ELR (cell line): ENCODE measurements at regions not wholly inside any gene's neighbourhood (a gene's known extent, or its start where the extent isn't known, plus 50 kb on each side); places are given as distances from the start of the nearest gene placed in this dataset.

Source experiments
- DNase-seq: peaks from one replicate; pipeline ENCODE4 v3.0.0-alpha.2; 2015; ENCODE audit warnings: low read depth

GRCh38 chr4:138851391-138852335, 163.9 kb upstream of the NOCT start:
- no peak for DNase-seq

- DNase-seq: no peak
Measured at GRCh38 chr4:138845664-138846063, 169.9 kb upstream of the NOCT start.

GRCh38 chr4:138845054-138845453, 170.5 kb upstream of the NOCT start:
- no peak for DNase-seq

- no peak for DNase-seq
Measured at GRCh38 chr4:138843616-138844015, 172.0 kb upstream of the NOCT start.

- DNase-seq: no peak
Measured at GRCh38 chr4:138841343-138841742, 174.2 kb upstream of the NOCT start.

GRCh38 chr4:138838251-138838650, 177.3 kb upstream of the NOCT start:
- no peak for DNase-seq

- DNase-seq: peak; percentile 41
Measured at GRCh38 chr4:138835832-138836533, 179.6 kb upstream of the NOCT start.

GRCh38 chr4:138833974-138834373, 181.6 kb upstream of the NOCT start:
- no peak for DNase-seq

- DNase-seq: no peak
Measured at GRCh38 chr4:138832563-138832962, 183.0 kb upstream of the NOCT start.

GRCh38 chr4:138831948-138832347, 183.6 kb upstream of the NOCT start:
- peak; percentile 7 for DNase-seq

- DNase-seq: no peak
Measured at GRCh38 chr4:138828926-138829325, 186.7 kb upstream of the NOCT start.

- DNase-seq: no peak
Measured at GRCh38 chr4:138826754-138827153, 188.8 kb upstream of the NOCT start.

GRCh38 chr4:138826322-138826721, 189.3 kb upstream of the NOCT start:
- no peak for DNase-seq

GRCh38 chr4:138821331-138821730, 194.2 kb upstream of the NOCT start:
- no peak for DNase-seq

GRCh38 chr4:138816875-138817274, 198.7 kb upstream of the NOCT start:
- no peak for DNase-seq

GRCh38 chr4:138815811-138816210, 199.8 kb upstream of the NOCT start:
- DNase-seq: no peak

- no peak for DNase-seq
Measured at GRCh38 chr4:138805736-138806135, 209.8 kb upstream of the NOCT start.

GRCh38 chr4:138804711-138805110, 210.9 kb upstream of the NOCT start:
- no peak for DNase-seq

GRCh38 chr4:138803051-138803450, 212.5 kb upstream of the NOCT start:
- no peak for DNase-seq

GRCh38 chr4:138802499-138802898, 213.1 kb upstream of the NOCT start:
- no peak for DNase-seq

GRCh38 chr4:138800421-138800820, 215.2 kb upstream of the NOCT start:
- no peak for DNase-seq

GRCh38 chr4:138798404-138798803, 217.2 kb upstream of the NOCT start:
- no peak for DNase-seq

GRCh38 chr4:138797646-138798045, 217.9 kb upstream of the NOCT start:
- no peak for DNase-seq
